ENCODE measurements at regions not wholly inside any gene's neighbourhood (a gene's known extent, or its start where the extent isn't known, plus 50 kb on each side); places are given as distances from the start of the nearest gene placed in this dataset.
A peak's percentile ranks its signal among the peaks of the same experiment; 100 is the strongest.
"Not testable (repeated sequence)": the region's sequence is repeated elsewhere in the genome, so short reads cannot be mapped to it uniquely, and the experiment has no call there.

DNA sequence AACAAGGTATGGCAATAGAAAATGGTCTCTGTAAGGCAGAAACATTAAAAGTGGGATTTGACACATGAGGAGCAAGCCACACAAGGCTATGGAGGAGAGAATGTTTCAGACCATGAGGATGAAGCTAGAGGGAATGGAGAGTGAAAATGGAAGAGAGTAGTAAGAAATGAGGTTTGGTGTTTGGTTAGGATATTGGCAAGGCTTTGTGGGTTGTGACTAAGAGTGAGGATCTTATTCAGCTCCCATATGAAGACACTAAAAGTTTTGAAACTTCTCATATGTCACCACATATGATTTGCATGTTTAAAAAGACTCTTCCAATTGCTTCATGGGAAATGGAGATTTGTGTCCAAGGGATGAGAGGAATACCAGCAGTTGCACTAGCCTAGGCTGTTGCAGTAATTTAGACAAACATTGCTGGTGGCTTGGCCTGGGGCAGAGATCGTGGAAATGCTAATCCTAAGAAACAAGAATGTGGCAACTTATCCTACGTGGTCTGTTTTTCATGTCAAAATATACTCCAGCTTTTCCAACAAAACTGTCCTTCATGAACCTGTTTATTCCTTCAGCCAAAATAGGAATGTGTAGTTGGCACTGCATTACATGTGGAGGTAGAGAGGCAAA is 749.0 kb downstream of the PDCD6IP start:
- DNase-seq, result no peak

DNA sequence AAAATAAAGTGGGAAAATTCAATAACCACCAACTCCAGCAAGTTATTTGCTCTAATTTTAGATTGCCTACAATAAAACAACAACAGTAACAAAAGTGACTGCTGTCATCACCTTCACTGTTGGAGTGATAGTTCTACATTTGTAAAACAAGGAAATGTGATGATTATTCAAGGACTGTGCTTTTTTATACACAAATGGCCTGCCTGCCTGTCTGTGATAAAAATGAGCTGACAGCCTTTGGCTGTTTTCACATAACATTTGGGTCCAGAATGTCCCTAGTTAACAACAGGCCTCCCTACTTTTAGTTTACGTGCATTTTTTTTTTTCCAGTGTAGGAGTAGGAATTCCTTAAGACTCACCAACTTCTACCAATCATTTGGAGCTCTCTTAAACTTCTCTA is 768.8 kb downstream of the PDCD6IP start:
- no peak for DNase-seq

DNA sequence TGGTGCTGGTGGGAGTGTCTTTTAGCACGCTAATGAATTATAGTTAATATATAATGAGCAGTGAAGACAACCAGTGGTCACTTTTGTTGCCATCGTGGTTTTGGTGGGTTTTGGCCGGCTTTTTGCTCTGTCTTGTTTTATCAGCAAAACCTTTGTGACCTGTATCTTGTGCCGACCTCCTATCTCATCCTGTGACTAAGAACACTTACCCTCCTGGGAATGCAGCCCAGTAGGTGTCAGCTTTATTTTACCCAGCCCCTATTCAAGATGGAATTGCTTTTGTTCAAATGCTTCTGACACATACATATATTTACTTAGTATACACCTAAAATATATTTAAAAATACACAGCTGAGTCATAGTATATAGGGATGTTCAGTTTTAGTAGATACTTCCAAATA is 770.3 kb downstream of the PDCD6IP start:
- DNase-seq, result no peak

DNA sequence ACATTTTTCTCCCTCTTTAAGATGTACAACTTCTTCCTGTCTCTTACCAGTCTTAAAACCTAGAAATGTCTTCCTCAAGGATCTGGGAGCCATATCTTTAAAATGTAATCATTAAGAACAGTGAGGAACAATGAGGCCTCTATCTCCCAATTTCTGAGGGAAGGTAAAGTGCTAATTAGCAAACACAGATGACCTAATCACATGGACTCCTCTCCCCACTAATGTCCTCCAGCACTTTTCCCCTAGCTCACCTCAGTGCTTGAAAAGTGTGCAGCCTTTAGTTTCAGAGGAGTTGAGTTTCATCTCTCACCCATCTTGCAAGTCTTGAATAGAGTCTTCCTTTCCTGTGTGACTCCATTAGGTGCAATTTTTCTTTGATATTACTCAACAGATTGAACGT is 771.0 kb downstream of the PDCD6IP start:
- DNase-seq, result no peak

DNA sequence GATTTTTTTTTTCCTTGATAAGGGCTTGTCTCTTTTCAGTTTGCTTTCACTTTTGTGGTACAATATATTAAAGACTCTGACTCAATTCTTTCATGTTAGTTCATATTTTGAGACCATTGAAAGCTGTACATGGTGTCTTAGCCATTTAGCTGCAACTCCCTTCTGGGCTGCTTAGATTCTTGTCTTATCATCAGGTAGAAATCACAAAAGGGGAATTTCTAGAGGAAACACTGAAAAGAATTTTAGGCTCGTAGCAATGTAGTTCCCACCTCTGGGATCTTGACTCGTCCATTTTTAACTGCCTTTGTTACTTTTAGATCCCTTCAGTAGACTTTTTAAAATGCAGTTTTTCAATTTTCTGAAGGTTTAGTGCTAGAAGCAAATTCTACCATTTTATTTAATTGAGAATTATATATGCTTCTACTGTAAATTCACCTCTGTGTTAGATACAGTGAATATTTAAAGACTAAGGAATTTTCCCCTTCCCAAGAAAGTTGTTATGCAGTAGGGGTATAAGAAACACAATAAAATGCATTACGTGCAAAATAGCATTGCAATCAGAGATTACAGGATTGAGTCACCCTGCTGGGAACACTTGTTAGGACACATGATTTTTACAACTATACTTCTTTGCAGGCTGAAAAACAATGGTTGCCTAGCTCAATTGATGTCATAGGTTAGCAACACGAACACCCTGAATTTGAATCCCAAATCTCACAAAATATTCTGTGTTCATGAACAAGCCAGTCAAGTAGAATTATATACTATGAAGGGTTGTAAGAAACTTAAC is 772.7 kb downstream of the PDCD6IP start:
- no peak for DNase-seq

DNA sequence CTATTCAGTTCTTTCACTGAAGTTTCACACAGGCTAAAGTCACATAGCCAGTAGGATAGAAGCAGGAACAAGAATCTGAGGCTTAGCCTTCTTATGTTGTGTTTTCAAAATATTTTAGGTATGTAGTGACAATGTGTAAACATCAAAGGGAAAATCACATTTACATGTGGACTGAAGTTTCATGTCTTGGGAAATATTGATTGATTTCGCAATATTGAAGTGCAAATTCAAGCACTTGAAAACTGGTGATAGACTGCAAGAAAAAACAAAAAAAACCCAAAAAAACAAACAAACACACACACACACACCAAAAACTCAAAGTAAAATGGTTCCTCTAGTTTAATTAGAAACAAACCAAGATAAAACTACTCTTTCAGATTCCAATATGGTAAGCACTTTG is 773.3 kb downstream of the PDCD6IP start:
- no peak for DNase-seq

DNA sequence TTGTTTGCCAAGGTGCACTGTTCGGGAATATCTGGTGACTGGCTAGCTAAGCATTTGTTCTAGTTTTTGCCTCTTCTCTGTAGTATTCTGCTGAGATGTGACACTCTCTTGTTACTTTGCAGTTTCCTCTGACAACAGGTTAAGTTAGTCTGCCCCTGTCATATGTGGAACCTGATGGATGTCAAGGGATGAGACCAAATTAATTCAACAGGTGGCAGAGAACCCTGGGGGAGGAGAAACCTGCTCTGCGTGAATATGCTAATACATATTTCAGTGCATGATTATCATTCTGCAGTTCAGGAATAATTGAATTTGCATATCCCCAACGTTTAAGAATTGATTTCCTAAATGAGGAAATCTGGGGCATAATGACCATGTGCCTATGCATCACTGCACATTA is 777.3 kb downstream of the PDCD6IP start:
- DNase-seq, result no peak

DNA sequence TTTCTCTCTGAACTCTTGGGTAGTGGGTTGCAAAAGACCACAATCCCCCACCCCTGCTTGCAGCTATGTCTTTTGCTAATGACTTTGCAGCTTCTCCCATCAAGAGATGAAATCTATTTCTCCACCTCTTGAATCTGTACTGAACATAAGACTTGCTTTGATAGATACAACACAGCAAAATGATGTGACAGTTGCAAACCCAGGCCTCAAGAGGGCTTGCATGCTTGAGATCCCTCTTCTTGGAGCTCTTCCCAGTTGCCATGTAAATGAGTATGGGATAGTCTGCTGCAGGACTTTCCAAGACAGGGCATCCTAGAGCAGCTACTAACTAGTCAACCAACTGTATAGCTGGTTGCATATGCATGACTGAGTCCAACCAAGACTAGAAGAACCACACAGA is 783.6 kb downstream of the PDCD6IP start:
- peak; percentile 3 for DNase-seq

DNA sequence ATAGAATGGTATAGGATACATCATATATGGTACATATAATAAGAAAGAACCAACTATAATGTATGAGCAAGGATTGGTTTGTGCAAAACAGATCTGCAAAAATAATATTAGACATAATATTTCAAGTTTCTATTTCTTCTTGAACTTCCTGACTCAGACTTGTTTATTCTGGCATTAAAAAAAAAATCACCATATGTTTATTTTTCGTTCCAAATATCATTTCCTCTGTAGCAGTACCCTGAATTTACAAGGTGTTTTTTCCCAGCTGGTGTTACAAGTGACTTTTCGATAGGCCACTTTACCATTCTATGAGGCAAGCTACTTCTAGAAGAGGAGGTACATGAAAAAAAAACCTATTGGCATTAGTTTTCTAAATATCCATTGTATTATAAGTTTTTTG is 785.0 kb downstream of the PDCD6IP start:
- no peak for DNase-seq

DNA sequence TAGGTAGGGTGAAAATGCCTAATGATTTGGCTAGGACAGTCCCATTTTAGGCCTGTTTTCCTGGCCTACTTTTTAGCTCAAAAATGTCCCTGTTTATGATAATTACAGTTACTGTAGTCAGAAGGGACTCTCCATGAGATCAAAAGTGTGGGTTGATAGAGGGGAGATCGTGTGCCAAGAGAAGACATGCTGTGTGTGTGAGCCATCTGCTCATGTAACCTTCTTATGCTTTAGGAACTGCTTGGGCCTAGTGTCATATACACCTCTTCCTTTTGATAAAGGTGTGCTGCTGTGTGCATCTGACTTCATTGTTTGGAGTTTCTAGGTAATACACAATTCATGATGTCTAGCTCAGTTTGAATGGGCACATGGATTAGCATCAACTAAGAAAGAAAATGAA is 786.5 kb downstream of the PDCD6IP start:
- DNase-seq, result no peak

DNA sequence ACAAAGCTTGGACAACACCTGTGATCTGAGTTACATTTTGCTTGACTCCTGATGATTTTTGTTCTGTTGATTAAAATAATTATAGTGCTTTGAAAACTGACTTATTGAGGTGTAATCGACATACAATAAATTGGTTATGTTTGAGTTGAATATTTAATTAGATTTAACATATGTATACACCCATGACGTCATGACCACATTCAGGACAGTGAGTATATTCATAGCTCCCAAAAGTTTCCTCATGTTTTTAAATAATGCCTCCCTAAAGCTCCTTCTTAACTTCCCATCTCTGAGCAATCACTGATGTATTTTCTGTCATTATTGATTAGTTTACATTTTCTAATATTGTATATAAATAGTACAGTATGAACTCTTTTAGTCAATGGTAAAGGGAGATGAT is 801.2 kb downstream of the PDCD6IP start:
- DNase-seq, result no peak

DNA sequence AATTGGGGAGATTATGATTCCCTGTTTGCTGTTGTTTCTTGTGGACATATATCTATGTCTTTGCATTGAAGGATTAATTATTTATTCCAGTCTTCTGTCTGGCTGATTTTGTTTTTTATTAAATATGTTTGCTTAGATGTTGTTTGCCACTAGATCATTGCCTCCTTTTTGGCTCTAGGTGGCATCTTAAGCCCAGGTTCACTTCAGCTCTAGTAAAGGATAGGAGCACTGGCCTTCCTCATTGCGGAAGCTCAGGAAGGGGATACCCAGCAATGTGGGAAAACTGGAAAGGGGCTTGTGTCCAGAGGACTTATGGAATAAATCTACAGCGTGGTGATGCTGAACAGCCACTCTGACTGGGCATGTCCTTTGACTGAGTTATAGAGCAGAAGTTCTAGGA is 821.6 kb downstream of the PDCD6IP start:
- no peak for DNase-seq

DNA sequence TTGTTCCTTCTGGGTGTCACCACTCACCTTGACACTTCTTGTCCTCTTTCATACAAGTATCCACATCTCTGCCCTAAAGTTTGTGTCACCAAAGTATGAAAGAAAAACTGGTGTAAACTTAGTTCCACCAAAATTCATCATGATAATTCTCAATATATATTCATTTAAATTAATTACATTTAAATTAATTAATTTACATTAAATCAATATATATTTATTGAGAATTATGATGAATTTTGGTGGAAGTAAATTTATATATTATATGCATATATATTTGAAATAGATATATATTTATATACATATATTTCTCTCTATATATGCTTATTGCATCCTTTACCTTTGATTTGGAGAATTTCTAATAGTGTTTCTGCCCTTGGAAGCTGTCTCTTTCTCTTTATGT is 828.3 kb downstream of the PDCD6IP start:
- no peak for DNase-seq

DNA sequence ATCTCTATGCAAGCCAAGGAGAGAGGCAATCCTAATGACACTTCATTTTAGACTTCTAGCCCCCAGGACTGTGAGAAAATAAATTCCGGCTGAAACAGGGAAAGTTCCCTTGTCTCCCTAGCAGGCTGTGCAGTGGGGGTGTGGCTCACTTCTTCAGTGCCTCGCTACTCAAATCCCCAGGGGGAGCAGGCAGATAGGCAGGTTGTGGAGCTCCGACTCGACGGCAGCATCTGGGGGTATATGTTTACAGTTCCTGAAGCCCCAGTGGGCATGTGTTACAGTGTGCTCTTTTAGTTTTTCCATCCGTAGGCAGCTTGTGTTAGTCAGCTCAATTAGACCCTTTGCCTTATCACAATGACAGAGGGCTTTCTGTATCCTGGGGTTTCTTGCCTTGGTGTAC is 836.5 kb downstream of the PDCD6IP start:
- DNase-seq, result no peak

DNA sequence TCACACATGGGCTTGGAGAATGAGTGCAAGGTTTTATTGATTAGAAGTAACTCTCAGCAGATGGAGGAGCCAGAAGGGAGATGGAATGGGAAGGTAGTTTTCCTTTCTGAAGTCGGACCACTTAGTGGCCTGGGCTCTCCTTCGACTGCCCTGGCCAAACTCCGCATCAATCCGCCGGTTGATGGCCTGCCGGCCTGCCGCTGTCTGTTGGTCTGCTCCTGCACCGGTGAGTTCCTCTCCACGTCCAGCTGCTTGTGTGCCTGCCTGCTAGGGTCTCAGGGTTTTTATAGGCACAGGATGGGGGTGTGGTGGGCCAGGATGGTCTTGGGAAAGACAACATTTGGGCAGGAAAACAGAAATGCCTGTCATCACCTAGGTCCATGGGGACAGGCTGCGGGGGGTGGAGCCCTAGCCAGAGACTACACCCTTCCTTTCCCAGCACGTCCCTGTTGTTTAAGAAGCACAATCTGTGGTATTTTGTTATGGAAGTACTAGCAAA is 837.0 kb downstream of the PDCD6IP start:
- DNase-seq, result no peak

DNA sequence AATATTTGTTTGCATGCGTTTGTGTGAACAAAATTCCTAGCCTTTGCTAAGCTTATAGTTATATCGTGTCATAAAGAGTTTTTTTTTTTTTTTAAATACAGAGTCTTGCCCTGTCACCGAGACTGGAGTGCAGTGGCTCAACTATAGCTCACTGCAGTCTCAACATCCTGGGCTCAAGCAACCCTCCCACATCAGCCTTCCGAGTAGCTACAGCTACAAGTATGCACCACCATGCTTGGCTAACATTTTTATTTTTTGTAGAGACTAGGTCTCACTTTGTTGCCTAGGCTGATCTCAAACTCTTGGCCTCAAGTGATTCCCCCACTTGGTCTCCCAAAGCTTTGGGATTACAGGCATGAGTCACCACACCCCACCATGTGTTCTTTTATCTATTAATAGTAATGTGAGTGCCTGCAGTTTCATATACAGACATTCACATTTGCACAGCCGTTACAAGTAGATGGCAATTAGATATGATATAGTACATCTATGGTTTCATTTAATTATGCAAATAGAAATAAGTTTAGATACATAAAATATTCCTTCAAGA is 848.6 kb downstream of the PDCD6IP start:
- DNase-seq, result no peak

DNA sequence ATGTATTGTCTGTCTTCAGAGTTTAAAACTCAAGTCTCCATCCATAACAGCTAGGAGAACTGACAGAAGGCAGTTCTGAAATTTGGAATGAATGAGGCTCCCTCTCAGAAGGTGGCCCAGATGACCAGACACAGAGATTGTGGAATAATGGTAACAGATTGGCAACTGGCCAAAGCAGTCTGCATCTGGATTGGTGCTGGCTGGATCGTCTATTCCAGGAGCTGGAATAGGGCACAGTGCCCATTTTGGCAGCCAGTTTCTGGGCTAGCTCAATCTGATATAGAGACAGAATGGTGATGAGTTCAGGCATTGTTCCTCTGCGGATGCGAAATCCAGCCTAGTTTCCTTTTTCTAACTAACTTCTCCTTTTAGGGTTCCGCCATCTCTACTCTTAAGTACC is 851.7 kb downstream of the PDCD6IP start:
- DNase-seq, result no peak

DNA sequence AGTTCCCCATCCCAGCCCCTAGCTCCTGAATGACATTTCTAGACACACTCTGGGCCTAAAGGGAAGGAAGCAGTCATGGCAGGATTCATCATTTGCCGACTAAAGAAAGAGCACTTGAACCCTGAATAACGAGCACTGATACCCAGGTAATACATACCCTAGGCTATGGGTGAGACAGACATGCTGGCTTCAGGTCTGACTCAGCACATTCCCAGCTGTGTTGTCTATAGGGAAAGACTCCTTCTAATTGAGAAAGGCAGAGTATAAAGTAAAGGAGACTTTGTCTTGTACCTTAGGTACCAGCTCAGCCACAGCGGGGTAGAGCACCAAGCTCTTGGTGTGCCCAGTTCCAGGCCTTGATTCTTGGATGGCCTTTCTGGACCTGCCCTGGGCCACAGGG is 870.5 kb downstream of the PDCD6IP start:
- no peak for DNase-seq

DNA sequence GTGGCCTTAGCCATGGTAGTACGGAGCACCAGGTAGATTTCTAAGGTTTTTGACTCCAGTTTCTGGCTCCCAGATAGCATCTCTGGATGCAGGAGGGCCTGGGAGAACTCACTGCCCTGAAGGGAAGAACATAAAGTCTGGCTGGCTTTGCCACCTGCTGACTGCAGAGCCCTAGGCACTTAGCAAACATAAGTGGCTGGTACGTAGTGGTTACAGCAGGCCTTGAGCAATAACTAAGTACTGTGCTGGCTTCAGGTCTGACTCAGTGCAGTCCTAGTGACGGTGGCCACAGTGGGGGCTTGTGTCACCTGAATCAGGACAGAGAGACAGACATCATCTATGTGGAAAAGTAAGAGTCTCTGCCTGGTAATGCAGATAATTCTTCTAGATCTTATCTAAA is 871.1 kb downstream of the PDCD6IP start:
- DNase-seq, result no peak

DNA sequence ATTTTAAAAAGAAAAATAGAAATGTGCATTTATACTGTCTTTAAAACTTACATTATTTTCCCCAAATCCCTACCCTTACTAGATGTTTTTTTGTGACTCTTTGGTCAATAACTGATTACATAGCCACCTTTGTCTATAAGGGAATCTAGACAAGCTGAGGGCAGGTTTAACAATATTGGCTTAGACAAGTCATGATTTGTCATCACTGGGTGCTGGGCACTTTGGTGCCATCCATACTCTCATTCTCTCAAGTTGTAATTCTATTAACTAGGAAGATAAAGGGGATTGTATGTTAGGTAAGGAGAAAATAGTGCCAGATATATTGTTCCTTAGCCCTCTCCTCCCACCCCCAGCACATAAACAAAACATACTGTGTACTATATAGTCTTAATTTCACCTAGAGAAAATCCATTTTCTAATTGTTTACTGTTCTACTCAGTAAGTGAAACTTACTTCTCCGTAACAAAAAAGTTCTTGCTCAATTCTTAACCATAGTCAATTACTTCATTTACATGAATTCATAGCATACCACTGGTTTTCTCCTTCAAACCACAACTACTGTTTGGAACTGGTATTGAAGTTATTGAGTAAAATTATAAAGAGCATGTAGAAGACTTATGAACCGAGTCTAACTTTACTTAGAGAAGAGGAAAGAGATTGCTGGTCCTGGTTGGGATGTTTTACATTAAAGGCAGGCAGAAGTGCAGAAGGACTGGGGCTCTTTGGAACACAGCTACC is 877.1 kb downstream of the PDCD6IP start:
- DNase-seq, result no peak

DNA sequence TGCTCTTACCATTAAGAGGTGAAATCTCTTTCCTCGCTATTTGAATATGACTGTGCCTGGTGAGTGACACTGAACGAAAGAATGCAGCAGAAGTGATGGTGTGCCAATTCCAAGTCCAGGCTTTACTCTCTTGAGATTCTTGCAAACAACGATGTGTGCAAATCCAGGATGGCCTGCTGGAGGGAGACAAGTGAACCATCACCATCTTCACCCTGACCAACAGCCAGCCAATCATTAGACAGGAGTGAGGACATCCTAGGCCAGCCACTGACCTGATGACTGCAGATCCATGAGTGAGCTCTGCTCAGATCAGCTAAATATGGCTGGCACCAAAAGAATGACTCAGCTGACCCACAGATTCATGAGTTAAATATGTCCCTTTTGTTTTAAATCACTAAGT is 878.0 kb downstream of the PDCD6IP start:
- DNase-seq, result no peak

DNA sequence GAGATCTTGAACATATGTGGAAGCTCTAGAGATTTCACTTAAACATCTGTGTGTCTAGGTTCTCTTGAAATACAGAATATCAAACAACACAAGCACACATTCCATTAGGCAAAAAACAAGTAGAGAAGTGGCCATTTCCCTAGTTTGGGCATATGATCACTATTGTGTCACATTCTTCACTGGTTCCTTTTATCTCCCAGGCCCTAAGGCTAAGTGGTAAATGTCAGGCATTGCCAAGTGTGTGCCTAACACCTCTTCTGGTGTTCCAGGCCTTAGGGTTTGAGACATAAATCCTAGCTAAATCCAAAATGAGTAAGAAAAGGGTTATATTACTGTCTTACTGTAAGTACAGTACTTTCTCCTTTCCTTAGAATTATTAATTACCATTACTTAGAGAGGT is 880.1 kb downstream of the PDCD6IP start:
- DNase-seq, result no peak

DNA sequence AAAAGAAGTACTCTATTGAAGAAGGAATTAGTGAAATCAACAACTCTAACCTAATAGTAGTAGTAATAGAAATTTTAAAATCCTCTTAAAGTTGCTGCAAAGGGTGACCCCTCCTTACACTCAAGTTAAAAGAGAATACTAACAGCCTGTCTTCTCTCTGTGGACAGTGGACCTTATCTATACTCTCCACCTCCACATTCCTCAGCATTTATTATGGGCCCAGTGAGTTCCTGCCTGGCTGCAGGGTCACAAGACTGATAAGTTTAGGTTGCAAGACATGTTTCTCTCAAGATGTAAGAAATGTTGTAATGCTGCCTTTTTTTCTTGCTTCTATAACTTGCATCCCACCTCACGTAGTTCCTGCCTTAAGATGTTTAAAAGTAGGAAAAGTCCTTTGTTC is 880.6 kb downstream of the PDCD6IP start:
- not testable (repeated sequence) for DNase-seq

DNA sequence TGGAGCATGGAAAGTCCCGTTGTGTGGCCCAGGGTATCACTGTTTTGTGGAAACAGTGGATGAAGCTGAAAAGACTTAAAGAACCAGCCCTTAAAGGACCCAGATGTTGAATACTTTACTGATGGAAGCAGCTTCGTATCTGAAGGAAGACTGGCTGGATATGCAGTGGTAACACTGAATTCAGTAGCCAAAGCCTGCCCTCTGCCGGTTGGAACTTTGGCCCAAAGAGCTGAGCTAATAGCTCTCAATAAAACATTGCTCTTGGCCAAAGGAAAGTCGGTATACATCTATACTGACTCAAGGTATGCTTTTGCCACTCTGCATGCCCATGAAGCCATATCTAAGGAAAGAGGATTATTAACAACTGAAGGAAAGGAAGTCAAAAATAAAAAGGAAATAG is 885.4 kb downstream of the PDCD6IP start:
- peak; percentile 27 for DNase-seq
